Gastrocnemius medialis (tissue), 4 donors: ENCODE measurements at regions not wholly inside any gene's neighbourhood (a gene's known extent, or its start where the extent isn't known, plus 50 kb on each side); places are given as distances from the start of the nearest gene placed in this dataset.

Experiments
- ATAC-seq, 2 donors: fragments of 150-250 bp; one replicate each; pipeline ENCODE4 v1.9.1; 2016
- DNase-seq, 2 donors: peaks; one replicate each; pipeline ENCODE4 v3.0.0-alpha.2; 2019
- H3K27ac ChIP-seq, 4 donors: fragments of 200-600 bp; sonication (generic); 1 replicate in 1 of 4; 2 replicates in 3 of 4; pipeline ENCODE4 v1.5.1; 2016 to 2018; ENCODE audit warnings: mild to moderate bottlenecking in 2 of 4, moderate library complexity in 1 of 4
- H3K27me3 ChIP-seq, 3 donors: fragments of 200-600 bp; sonication (generic) in 2 of 3; 1 replicate in 1 of 3; 2 replicates in 2 of 3; pipeline versions ENCODE4 v1.5.1 to v1.6.0; 2016 to 2019; ENCODE audit warnings: mild to moderate bottlenecking in 1 of 3, moderate library complexity in 1 of 3
- H3K36me3 ChIP-seq, 2 donors: fragments of 200-600 bp; sonication (generic) in 1 of 2; one replicate each; pipeline ENCODE4 v1.5.1; 2017 to 2018
- H3K4me1 ChIP-seq, 2 donors: fragments of 200-600 bp; sonication (generic) in 1 of 2; one replicate each; pipeline ENCODE4 v1.5.1; 2016 to 2017; ENCODE audit warnings: mild to moderate bottlenecking in 2 of 2
- H3K4me3 ChIP-seq, 4 donors: fragments of 200-600 bp; sonication (generic) in 3 of 4; 1 replicate in 1 of 4; 2 replicates in 3 of 4; pipeline ENCODE4 v1.5.1; 2016 to 2019; ENCODE audit warnings: mild to moderate bottlenecking in 2 of 4
- H3K9me3 ChIP-seq, 3 donors: fragments of 200-600 bp; sonication (generic) in 2 of 3; 1 replicate in 1 of 3; 2 replicates in 2 of 3; pipeline ENCODE4 v1.5.1; 2016 to 2019
- POLR2A ChIP-seq, 2 donors: fragments of 450-650 bp; IDR thresholded peaks; one replicate each; pipeline ENCODE4 v1.6.1; 2017; ENCODE audit warnings: antibody characterized with exemption in 2 of 2, mild to moderate bottlenecking in 2 of 2, moderate library complexity in 2 of 2
- in situ Hi-C, 4 donors: fragments of 200-750 bp; cut with MboI; loops; one replicate each; pipeline versions ENCODE4 v1.15.0 to v1.8.0; 2017; ENCODE audit warnings: low sequenced_read_pairs in 4 of 4
- intact Hi-C: fragments of 100-400 bp; cut with DNase I; formaldehyde crosslinking; loops from one replicate; pipeline ENCODE4 v1.15.1; 2023; ENCODE audit warnings: low total_unique reads
- TF ChIP-seq, protein P1 (sequence below), 5 experiments: fragments of 450-650 bp in 3 of 5; fragments of 200-600 bp in 2 of 5; sonication (generic) in 2 of 5; IDR thresholded peaks in 4 of 5; conservative IDR thresholded peaks in 1 of 5; 1 replicate in 4 of 5; 2 replicates in 1 of 5; pipeline ENCODE4 v1.5.1; 2016 to 2019; ENCODE audit warnings: antibody characterized with exemption in 5 of 5, mild to moderate bottlenecking in 3 of 5, moderate library complexity in 3 of 5

DNA sequence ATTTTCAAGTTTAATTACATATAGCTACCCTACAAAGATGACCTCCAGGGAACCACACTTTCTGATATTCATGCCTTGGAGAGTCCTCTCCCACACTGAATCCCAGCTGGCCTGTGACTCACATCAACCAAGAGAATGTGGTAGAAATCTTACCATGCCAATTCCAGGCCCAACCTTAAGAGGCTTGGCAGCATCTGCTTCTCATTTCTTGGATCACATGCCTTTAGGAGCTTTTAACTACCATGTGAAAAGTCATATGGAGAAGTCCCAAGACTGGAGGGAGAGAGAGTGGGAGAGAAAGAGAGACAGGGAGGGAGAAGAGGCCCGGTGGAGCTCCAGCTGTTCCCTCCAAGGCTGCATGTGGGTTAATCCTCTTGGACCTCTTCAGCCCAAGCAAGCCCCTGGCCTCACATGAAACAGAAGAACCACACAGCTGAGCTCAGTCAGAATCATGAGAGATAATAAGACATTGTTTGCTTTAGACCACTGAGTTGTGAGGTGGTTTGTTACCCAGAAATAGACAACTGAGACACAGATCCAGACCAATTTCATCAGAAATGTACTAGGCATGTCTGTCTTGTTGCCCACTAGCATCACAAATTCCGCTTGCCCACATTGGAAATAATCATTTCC is 190.7 kb downstream of the MTCL1 start:
- ATAC-seq (no peak), DNase-seq (no peak)
- Histone ChIP-seq H3K27me3 (no peaks in the 10 kb centered on the region), H3K4me1 (no peaks in the 10 kb centered on the region), H3K27ac (no peak overlapping the region), H3K9me3 (no peaks in the 10 kb centered on the region), H3K36me3 (no peaks in the 10 kb centered on the region), H3K4me3 (no peak overlapping the region)
- intact Hi-C loops (no loop called here), in situ Hi-C loops (no loop called here)
- TF ChIP-seq, protein P1, sequence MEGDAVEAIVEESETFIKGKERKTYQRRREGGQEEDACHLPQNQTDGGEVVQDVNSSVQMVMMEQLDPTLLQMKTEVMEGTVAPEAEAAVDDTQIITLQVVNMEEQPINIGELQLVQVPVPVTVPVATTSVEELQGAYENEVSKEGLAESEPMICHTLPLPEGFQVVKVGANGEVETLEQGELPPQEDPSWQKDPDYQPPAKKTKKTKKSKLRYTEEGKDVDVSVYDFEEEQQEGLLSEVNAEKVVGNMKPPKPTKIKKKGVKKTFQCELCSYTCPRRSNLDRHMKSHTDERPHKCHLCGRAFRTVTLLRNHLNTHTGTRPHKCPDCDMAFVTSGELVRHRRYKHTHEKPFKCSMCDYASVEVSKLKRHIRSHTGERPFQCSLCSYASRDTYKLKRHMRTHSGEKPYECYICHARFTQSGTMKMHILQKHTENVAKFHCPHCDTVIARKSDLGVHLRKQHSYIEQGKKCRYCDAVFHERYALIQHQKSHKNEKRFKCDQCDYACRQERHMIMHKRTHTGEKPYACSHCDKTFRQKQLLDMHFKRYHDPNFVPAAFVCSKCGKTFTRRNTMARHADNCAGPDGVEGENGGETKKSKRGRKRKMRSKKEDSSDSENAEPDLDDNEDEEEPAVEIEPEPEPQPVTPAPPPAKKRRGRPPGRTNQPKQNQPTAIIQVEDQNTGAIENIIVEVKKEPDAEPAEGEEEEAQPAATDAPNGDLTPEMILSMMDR (IDR thresholded peaks at IDR 0.05 in 4 of 5, conservative IDR thresholded peaks at IDR 0.05 in 1 of 5) = no peak
- no peak for TF ChIP-seq POLR2A (IDR thresholded peaks at IDR 0.05)

DNA sequence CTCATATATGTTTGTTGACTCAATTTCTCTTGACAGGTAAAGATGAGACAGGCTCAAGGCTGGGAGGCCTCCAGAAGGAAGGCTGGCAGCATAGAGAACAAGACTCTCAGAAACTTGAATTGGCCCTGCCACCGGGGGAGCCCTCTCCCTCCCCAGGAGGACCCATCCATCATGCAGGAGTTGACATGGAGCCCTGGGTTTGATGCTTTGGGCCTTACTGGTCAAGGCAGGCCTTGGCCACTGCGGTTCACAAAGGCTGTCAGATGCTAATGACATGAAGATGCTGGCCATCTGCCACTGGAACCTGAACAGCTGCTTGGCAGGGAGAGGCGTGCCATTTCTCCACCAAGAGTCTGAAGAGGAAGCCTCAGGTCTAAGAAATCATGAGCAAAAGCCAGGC is 193.6 kb downstream of the MTCL1 start:
- Histone ChIP-seq H3K4me3 (no peak overlapping the region), H3K27me3 (no peaks in the 10 kb centered on the region), H3K4me1 (no peaks in the 10 kb centered on the region), H3K36me3 (no peaks in the 10 kb centered on the region), H3K9me3 (no peaks in the 10 kb centered on the region), H3K27ac (no peak overlapping the region)
- DNase-seq (no peak), ATAC-seq (no peak)
- intact Hi-C loops = no loop called here
- TF ChIP-seq, protein P1 (IDR thresholded peaks at IDR 0.05 in 4 of 5, conservative IDR thresholded peaks at IDR 0.05 in 1 of 5) = no peak
- no peak for TF ChIP-seq POLR2A (IDR thresholded peaks at IDR 0.05)
- in situ Hi-C loops = no loop called here

DNA sequence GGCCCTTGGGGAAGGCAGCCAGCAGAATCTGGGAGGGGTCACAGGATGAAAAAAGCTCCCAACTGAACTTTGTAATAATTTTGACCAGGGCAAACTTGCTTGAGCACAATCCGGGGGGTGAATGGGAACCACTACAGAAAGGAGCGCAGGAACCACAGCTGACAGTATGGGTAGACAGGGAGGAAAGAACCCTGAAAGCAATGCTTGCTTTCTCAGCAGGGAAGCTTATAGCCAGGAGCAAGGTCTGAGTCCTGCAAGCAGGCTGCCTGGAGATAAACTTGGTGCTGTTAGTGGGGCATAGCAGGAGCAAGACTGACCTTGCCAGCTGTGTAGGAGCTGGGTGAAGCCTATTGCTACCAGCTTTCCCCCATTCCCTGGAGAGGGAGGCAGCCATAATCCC is 195.2 kb downstream of the MTCL1 start:
- in situ Hi-C loops (no loop called here), intact Hi-C loops (no loop called here)
- DNase-seq (no peak), ATAC-seq (no peak)
- no peak overlapping the region for H3K4me3 ChIP-seq
- no peaks in the 10 kb centered on the region for H3K27me3 ChIP-seq
- H3K27ac ChIP-seq = no peak overlapping the region
- no peaks in the 10 kb centered on the region for H3K4me1 ChIP-seq
- H3K9me3 ChIP-seq = no peaks in the 10 kb centered on the region
- H3K36me3 ChIP-seq = no peaks in the 10 kb centered on the region
- no peak for TF ChIP-seq POLR2A (IDR thresholded peaks at IDR 0.05)
- TF ChIP-seq, protein P1 (IDR thresholded peaks at IDR 0.05 in 4 of 5, conservative IDR thresholded peaks at IDR 0.05 in 1 of 5) = no peak

DNA sequence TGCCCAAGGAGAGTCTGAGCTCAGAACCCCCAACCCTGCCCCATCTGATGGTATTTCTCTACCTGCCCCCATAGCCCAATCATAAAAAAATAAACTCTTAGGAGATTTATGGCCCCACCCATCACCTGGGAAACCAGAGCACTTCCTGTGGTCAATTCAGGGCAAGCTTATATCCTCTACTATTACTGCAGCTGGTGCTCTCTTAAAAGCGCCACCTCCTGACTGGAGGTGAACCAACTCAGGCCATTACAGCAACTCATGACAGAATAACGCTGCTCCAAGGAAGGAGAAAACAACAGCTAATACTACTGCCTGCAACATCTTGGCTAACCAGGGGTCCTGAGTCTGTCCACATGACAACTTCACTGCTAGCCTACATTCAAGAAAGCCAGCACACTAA is 195.7 kb downstream of the MTCL1 start:
- no peak for ATAC-seq
- Histone ChIP-seq H3K27ac (no peak overlapping the region), H3K27me3 (no peaks in the 10 kb centered on the region), H3K4me1 (no peaks in the 10 kb centered on the region), H3K36me3 (no peaks in the 10 kb centered on the region), H3K9me3 (no peaks in the 10 kb centered on the region), H3K4me3 (no peak overlapping the region)
- in situ Hi-C loops = no loop called here
- no peak for DNase-seq
- intact Hi-C loops = no loop called here
- TF ChIP-seq POLR2A (IDR thresholded peaks at IDR 0.05) = no peak
- TF ChIP-seq, protein P1 (IDR thresholded peaks at IDR 0.05 in 4 of 5, conservative IDR thresholded peaks at IDR 0.05 in 1 of 5) = no peak

DNA sequence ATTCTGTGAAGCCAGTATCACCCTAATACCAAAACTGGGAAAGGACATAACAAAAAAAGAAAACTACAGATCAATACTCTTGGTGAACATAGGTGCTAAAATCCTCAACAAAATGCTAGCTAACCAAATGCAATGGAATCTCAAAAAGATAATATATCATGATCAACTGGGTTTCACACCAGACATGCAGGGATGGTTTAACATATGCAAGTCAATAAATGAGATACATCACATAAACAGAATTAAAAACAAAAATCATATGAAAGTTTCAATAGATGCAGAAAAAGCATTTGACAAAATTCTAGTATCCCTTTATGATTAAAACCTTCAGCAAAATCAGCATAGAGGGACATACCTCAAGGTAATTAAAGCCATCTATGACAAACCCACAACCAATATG is 198.2 kb upstream of the NDUFV2 start:
- intact Hi-C loops (no loop called here), in situ Hi-C loops (no loop called here)
- Histone ChIP-seq H3K36me3 (no peaks in the 10 kb centered on the region), H3K27ac (no peak overlapping the region), H3K27me3 (no peaks in the 10 kb centered on the region), H3K4me1 (no peaks in the 10 kb centered on the region), H3K9me3 (no peaks in the 10 kb centered on the region), H3K4me3 (no peak overlapping the region)
- TF ChIP-seq POLR2A (IDR thresholded peaks at IDR 0.05) = no peak
- TF ChIP-seq, protein P1 (IDR thresholded peaks at IDR 0.05 in 4 of 5, conservative IDR thresholded peaks at IDR 0.05 in 1 of 5) = no peak
- ATAC-seq (no peak), DNase-seq (no peak)
